Medulla oblongata (tissue), 1 donor: ENCODE measurements at regions not wholly inside any gene's neighbourhood (a gene's known extent, or its start where the extent isn't known, plus 50 kb on each side); places are given as distances from the start of the nearest gene placed in this dataset.
"Not testable (repeated sequence)": the region's sequence is repeated elsewhere in the genome, so short reads cannot be mapped to it uniquely, and the experiment has no call there.

Source experiments
- DNase-seq: peaks from one replicate; pipeline ENCODE4 v3.0.0-alpha.2; 2015; ENCODE audit errors: extremely low spot score

GRCh38 chr15:59896663-59897074, 107.4 kb upstream of the FOXB1 start:
- no peak for DNase-seq

- no peak for DNase-seq
Measured at GRCh38 chr15:59894835-59895234, 109.3 kb upstream of the FOXB1 start.

GRCh38 chr15:59892985-59893384, 111.1 kb upstream of the FOXB1 start:
- no peak for DNase-seq

- DNase-seq, result not testable (repeated sequence)
Measured at GRCh38 chr15:59887870-59888269, 116.2 kb upstream of the FOXB1 start.

- DNase-seq, result no peak
Measured at GRCh38 chr15:59887211-59887610, 116.9 kb upstream of the FOXB1 start.

DNA sequence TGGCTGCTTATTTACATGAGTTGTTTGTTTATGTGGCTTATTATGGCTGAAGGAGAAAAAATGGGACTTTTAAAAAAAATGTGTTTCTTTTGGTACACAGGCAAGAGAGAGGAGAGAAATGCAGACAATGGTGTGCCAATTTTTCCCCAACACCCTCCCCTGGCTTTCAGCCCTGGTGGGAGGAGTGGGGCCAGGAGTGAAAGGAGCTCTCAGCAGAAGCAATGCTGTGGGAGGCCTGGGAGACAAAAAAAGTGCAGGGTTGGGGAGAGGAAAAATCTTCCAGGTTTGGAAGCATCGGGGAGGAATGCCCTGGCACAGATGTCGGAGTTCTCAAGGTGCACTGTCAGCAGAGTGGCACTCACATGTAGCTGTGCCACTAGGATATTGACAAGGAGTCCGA, 117.7 kb upstream of the FOXB1 start:
- DNase-seq, result peak; percentile 9

- no peak for DNase-seq
Measured at GRCh38 chr15:59885832-59886231, 118.3 kb upstream of the FOXB1 start.

DNA sequence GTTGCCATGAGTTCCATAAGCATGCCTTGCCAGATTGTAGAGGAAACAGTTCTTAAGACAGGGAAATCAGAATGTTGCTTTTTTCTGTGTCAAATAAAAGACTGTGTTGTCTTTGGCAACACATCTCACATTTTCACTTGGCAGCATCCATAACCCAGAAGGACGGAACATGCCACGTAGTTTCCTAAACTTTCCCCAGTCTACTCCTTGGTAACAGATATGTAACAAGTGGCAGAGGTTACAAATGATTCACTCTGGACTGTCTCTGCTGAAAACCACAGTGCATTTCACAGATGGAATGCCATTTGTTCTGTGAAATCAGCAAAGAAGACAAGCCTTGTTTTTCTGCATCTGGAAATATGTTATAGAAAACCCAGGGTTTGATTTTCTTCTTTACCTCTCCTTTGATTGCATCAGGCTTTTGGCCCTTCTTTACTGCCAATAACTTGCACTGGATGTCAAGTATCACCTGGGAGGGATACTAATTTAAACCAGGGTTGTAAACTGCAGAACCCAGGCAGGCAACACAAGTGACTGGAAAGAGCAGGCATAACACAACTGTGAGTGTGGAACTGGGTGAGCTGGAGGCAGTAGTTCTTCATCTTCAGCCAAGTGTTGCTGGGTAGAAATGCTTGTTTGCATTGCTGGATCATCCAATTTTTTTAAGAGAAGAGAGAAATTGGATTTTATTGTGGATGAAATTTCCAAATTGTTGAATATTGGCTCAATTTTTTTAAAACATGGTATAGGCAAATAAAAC, 124.4 kb upstream of the FOXB1 start:
- no peak for DNase-seq

GRCh38 chr15:59876140-59876539, 128.0 kb upstream of the FOXB1 start:
- DNase-seq, result no peak

GRCh38 chr15:59873644-59874272, 130.4 kb upstream of the FOXB1 start:
- DNase-seq, result no peak

DNA sequence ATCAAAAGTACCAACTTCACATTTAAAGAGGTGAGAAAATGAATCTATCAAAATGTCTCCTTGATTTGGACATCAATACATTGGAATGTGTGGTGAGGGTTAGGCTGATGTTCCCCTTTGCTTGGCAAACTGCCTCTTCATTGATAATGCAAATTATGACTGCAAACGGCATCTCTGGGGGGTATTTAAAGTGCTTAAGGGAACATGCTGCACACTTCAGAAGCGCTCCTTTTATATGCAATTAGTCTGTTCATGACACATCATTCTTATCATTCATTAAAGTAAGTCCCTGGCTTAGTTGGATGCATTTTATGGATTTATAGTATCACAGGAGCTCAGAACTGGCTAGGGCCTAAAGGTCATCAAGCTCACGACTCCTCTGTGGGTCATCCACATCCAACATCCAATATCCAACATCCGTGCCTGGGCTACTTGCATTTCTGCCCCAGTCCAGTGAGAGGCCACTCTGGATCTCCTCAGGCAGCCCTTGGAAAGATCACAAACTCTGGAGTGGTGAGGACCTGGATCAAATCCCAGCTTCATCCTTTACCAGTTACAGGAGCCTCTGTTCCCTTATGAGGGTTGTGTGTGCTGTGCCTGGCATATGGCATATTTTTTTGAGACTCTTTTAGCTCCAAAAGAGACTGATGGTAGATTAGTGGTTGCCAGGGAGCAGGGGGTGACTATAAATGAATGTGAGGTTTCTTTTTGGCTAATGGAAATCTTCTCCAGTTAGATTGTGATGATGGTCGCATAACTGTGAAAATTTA, 136.8 kb upstream of the FOXB1 start:
- peak; percentile 8 for DNase-seq

- no peak for DNase-seq
Measured at GRCh38 chr15:59866642-59867041, 137.5 kb upstream of the FOXB1 start.

DNA sequence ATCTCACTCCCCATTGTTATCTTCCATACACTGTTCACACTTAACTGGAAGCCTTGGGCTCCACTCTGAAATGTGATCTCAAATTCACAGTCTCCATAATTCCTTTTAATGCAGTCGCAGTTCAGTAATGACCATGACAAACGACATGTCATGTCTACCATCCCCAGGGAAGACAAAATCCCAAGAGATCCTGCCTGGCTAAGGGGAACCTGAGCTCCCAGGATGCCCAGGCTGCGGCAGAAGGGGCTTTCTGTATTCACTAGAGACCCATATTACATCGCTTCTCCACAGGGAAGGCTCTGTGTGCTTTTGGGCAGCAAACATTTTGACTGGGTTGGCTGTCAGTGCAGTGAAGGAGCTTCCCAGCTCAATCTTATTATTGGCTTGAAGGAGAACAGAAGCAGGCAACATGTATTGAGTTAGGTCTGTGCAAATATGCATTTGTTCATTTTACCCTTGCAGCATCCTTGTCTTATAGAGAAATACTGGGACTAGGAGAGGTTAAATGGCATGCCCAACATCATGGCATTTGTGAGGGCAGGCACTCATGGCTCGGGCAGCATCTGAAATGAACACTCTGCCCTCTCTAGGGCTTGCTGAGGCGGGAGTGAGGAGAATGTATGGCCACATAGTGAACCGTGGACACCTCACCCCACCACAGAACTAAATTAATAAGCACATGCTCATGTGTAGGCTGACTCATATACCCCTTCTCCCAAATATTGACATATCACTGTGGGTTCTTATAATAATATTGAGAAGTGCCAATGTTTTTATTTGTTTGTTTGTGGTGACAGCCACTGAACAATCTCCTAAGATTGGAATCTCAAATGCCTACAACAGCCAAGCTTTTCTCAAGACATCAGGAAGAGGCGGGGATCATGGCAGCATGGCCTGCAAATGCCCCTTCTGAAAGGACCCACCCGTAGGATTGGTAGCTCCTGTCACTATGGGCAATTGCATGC, 141.6 kb upstream of the FOXB1 start:
- no peak for DNase-seq

DNA sequence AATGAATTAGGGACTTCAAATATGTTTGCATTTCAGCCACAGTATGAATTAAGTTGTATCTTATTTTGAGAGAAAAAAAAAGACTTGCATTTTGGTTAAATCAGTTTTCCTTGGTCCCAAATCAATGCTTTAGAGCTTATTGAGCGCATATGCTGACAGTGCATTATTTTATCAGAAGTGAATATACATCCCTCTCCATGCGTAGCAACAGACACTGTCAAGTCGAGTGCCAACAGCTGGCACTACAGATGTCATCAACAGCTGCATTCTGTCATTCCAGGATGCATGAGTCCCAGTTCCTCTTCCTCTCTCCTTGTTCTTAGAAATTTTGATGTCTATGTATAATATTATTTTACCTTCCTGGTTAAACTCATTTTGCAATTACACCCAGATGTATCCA, 156.1 kb upstream of the FOXB1 start:
- DNase-seq, result no peak

GRCh38 chr15:59845942-59846499, 156.9 kb upstream of the BNIP2 start:
- no peak for DNase-seq

GRCh38 chr15:59843609-59844008, 154.5 kb upstream of the BNIP2 start:
- DNase-seq, result no peak

GRCh38 chr15:59841036-59841435, 151.9 kb upstream of the BNIP2 start:
- DNase-seq, result no peak

GRCh38 chr15:59839906-59840305, 150.8 kb upstream of the BNIP2 start:
- no peak for DNase-seq

- DNase-seq, result no peak
Measured at GRCh38 chr15:59838900-59839299, 149.8 kb upstream of the BNIP2 start.

GRCh38 chr15:59835776-59836175, 146.7 kb upstream of the BNIP2 start:
- DNase-seq, result no peak

GRCh38 chr15:59834528-59834927, 145.4 kb upstream of the BNIP2 start:
- no peak for DNase-seq
